PC-9 (cell line): ENCODE measurements at regions not wholly inside any gene's neighbourhood (a gene's known extent, or its start where the extent isn't known, plus 50 kb on each side); places are given as distances from the start of the nearest gene placed in this dataset.

Experiments
- EZH2 ChIP-seq: fragments of 200-600 bp; sonication (generic); IDR thresholded peaks from 2 replicates; pipeline ENCODE4 v1.8.0; 2017; ENCODE audit warnings: antibody characterized with exemption, low read depth
- TF ChIP-seq, protein P1 (sequence below): fragments of 200-600 bp; sonication (generic); conservative IDR thresholded peaks from 2 replicates; pipeline ENCODE4 v1.6.1; 2017; ENCODE audit warnings: mixed run types, antibody characterized with exemption, mild to moderate bottlenecking, moderate library complexity

DNA sequence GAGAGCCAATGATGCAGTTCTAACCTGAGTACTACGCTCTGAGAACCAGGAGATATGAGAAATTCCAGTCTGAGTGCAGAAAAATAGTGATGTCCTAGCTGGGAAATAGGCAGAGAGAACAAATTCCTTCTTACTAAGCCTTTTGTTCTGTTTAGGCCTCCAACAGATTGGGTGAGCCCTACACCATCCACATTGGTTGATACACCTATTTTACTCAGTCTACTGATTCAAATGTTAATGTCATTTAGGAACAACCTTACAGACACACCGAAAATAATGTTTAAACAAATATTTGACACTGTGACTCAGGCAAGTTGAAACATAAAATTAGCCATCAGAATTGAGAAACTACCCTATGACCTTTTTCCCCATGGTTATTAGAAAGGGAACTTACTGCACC, 333.9 kb upstream of the IZUMO3 start:
- TF ChIP-seq, protein P1, sequence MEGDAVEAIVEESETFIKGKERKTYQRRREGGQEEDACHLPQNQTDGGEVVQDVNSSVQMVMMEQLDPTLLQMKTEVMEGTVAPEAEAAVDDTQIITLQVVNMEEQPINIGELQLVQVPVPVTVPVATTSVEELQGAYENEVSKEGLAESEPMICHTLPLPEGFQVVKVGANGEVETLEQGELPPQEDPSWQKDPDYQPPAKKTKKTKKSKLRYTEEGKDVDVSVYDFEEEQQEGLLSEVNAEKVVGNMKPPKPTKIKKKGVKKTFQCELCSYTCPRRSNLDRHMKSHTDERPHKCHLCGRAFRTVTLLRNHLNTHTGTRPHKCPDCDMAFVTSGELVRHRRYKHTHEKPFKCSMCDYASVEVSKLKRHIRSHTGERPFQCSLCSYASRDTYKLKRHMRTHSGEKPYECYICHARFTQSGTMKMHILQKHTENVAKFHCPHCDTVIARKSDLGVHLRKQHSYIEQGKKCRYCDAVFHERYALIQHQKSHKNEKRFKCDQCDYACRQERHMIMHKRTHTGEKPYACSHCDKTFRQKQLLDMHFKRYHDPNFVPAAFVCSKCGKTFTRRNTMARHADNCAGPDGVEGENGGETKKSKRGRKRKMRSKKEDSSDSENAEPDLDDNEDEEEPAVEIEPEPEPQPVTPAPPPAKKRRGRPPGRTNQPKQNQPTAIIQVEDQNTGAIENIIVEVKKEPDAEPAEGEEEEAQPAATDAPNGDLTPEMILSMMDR: no peak
- TF ChIP-seq EZH2: no peak
